Sigmoid colon (tissue), 6 donors: ENCODE measurements at regions not wholly inside any gene's neighbourhood (a gene's known extent, or its start where the extent isn't known, plus 50 kb on each side); places are given as distances from the start of the nearest gene placed in this dataset.
A peak's percentile ranks its signal among the peaks of the same experiment; 100 is the strongest.

Experiments
- DNase-seq: peaks from one replicate; pipeline ENCODE4 v3.0.0-alpha.2; 2019
- H3K27ac ChIP-seq, 4 donors: fragments of 200-600 bp; sonication (generic); one replicate each; pipeline ENCODE4 v1.5.1; 2016 to 2019; ENCODE audit warnings: mild to moderate bottlenecking in 1 of 4
- H3K27me3 ChIP-seq, 3 donors: fragments of 200-600 bp; sonication (generic); one replicate each; pipeline ENCODE4 v1.5.1; 2019; ENCODE audit warnings: mild to moderate bottlenecking in 1 of 3
- H3K36me3 ChIP-seq, 4 donors: fragments of 200-600 bp; sonication (generic); one replicate each; pipeline ENCODE4 v1.5.1; 2016 to 2019
- H3K4me1 ChIP-seq, 4 donors: fragments of 200-600 bp; sonication (generic); one replicate each; pipeline ENCODE4 v1.5.1; 2017 to 2019
- H3K4me3 ChIP-seq, 4 donors: fragments of 200-600 bp; sonication (generic); one replicate each; pipeline ENCODE4 v1.5.1; 2017 to 2019; ENCODE audit warnings: mild to moderate bottlenecking in 2 of 4, moderate library complexity in 1 of 4
- H3K9me3 ChIP-seq, 4 donors: fragments of 200-600 bp in 3 of 4; sonication (generic) in 3 of 4; one replicate each; pipeline versions ENCODE4 v1.5.1 to v1.6.1; 2013 to 2019
- CTCF ChIP-seq, 4 experiments: fragments of 450-650 bp in 3 of 4; fragments of 200-600 bp in 1 of 4; IDR thresholded peaks; one replicate each; pipeline ENCODE4 v1.5.1; 2016 to 2019; ENCODE audit warnings: antibody characterized with exemption in 4 of 4, mild to moderate bottlenecking in 3 of 4, moderate library complexity in 2 of 4
- EP300 ChIP-seq, 4 donors: sonication (generic); formaldehyde crosslinking; IDR thresholded peaks; one replicate each; pipeline ENCODE4 v1.6.1; 2017; ENCODE audit warnings: antibody characterized with exemption in 4 of 4
- POLR2A ChIP-seq, 2 donors: fragments of 450-650 bp; IDR thresholded peaks; one replicate each; pipeline ENCODE4 v1.6.1; 2016; ENCODE audit warnings: antibody characterized with exemption in 2 of 2, mild to moderate bottlenecking in 2 of 2, moderate library complexity in 2 of 2
- POLR2AphosphoS5 ChIP-seq, 4 donors: sonication (generic); formaldehyde crosslinking; IDR thresholded peaks; one replicate each; pipeline ENCODE4 v1.6.1; 2017; ENCODE audit warnings: antibody characterized with exemption in 4 of 4
- WGBS, 2 donors: extraction: QIAGEN DNeasy Blood & Tissue Kit; methylation state at CpG; one replicate each; pipeline ENCODE4 v1.1.7; 2013; 5-methylcytosine and 5-hydroxymethylcytosine counted together
- intact Hi-C: fragments of 100-400 bp; cut with DNase I; formaldehyde crosslinking; loops from one replicate; pipeline ENCODE4 v1.15.1; 2023
- donor health status: healthy with polysubstance abuse.
- donor health status: healthy.

- H3K4me1 ChIP-seq: no peaks in the 10 kb centered on the region
- H3K9me3 ChIP-seq: no peaks in the 10 kb centered on the region
- H3K27ac ChIP-seq: no peak overlapping the region
- H3K4me3 ChIP-seq: peak overlapping the region in 2 of 4 donors; percentile 3 to 9
- no peak for TF ChIP-seq EP300 (IDR thresholded peaks at IDR 0.05)
- no peak for TF ChIP-seq POLR2AphosphoS5 (IDR thresholded peaks at IDR 0.05)
- TF ChIP-seq POLR2A (IDR thresholded peaks at IDR 0.05): peak in 1 of 2 donors; percentile 43
- H3K27me3 ChIP-seq: no peaks in the 10 kb centered on the region
- no peaks in the 10 kb centered on the region for H3K36me3 ChIP-seq
- DNase-seq: no peak
- intact Hi-C loops: no loop called here
- 48 to 79% methylated on average over 28 of the region's 28 CpGs for whole genome bisulfite sequencing, 2 donors
Measured at GRCh38 chr12:127060310-127060847, 1206.6 kb upstream of the TMEM132C start.

- Histone ChIP-seq H3K9me3 (no peaks in the 10 kb centered on the region), H3K4me3 (peak overlapping the region in 1 of 4 donors; percentile 9), H3K27ac (no peak overlapping the region), H3K27me3 (no peaks in the 10 kb centered on the region), H3K4me1 (no peaks in the 10 kb centered on the region), H3K36me3 (no peaks in the 10 kb centered on the region)
- DNase-seq: no peak
- TF ChIP-seq EP300 (IDR thresholded peaks at IDR 0.05) (no peak), POLR2A (IDR thresholded peaks at IDR 0.05) (no peak), POLR2AphosphoS5 (IDR thresholded peaks at IDR 0.05) (no peak), CTCF (IDR thresholded peaks at IDR 0.05) (no peak)
- intact Hi-C loops: no loop called here
- 49 to 90% methylated on average over 14 of the region's 14 CpGs for WGBS, 2 donors
Measured at GRCh38 chr12:127060933-127061332, 1206.0 kb upstream of the TMEM132C start.

GRCh38 chr12:127063339-127064072 is 1203.5 kb upstream of the TMEM132C start:
- WGBS, 2 donors: 75 to 78% methylated on average over 18 of the region's 18 CpGs

GRCh38 chr12:127064207-127064606 is 1202.8 kb upstream of the TMEM132C start:
- Histone ChIP-seq H3K4me1 (no peaks in the 10 kb centered on the region), H3K27ac (no peak overlapping the region), H3K9me3 (no peaks in the 10 kb centered on the region), H3K27me3 (no peaks in the 10 kb centered on the region), H3K4me3 (no peak overlapping the region), H3K36me3 (no peaks in the 10 kb centered on the region)
- no peak for TF ChIP-seq EP300 (IDR thresholded peaks at IDR 0.05)
- no peak for TF ChIP-seq CTCF (IDR thresholded peaks at IDR 0.05)
- no peak for TF ChIP-seq POLR2AphosphoS5 (IDR thresholded peaks at IDR 0.05)
- no peak for TF ChIP-seq POLR2A (IDR thresholded peaks at IDR 0.05)
- intact Hi-C loops: no loop called here
- WGBS, 2 donors: 81 to 90% methylated on average over 5 of the region's 5 CpGs
- no peak for DNase-seq

More at GRCh38 chr12:127063339-127064072, 1203.5 kb upstream of the TMEM132C start:
- H3K9me3 ChIP-seq: no peaks in the 10 kb centered on the region
- no peak for TF ChIP-seq POLR2AphosphoS5 (IDR thresholded peaks at IDR 0.05)
- no peak for TF ChIP-seq EP300 (IDR thresholded peaks at IDR 0.05)
- no peak for TF ChIP-seq CTCF (IDR thresholded peaks at IDR 0.05)
- TF ChIP-seq POLR2A (IDR thresholded peaks at IDR 0.05): no peak
- intact Hi-C loops: no loop called here
- no peaks in the 10 kb centered on the region for H3K4me1 ChIP-seq
- no peak overlapping the region for H3K4me3 ChIP-seq
- no peak for DNase-seq
- no peaks in the 10 kb centered on the region for H3K36me3 ChIP-seq
- no peak overlapping the region for H3K27ac ChIP-seq
- no peaks in the 10 kb centered on the region for H3K27me3 ChIP-seq

- 32 to 73% methylated on average over 1 of the region's 1 CpG for WGBS, 2 donors
- no peak overlapping the region for H3K27ac ChIP-seq
- no peaks in the 10 kb centered on the region for H3K4me1 ChIP-seq
- no peak for TF ChIP-seq POLR2AphosphoS5 (IDR thresholded peaks at IDR 0.05)
- TF ChIP-seq EP300 (IDR thresholded peaks at IDR 0.05): no peak
- no peak for TF ChIP-seq POLR2A (IDR thresholded peaks at IDR 0.05)
- TF ChIP-seq CTCF (IDR thresholded peaks at IDR 0.05): no peak
- intact Hi-C loops: no loop called here
- no peak overlapping the region for H3K4me3 ChIP-seq
- no peaks in the 10 kb centered on the region for H3K36me3 ChIP-seq
- no peaks in the 10 kb centered on the region for H3K27me3 ChIP-seq
- H3K9me3 ChIP-seq: no peaks in the 10 kb centered on the region
- no peak for DNase-seq
Measured at GRCh38 chr12:127065595-127065994, 1201.4 kb upstream of the TMEM132C start.
